HCT116 (cell line): ENCODE measurements at regions not wholly inside any gene's neighbourhood (a gene's known extent, or its start where the extent isn't known, plus 50 kb on each side); places are given as distances from the start of the nearest gene placed in this dataset.

Experiments used
- ATAC-seq: fragments of 200-7000 bp; cut with Tn5 transposase; 2 replicates; pipeline ENCODE4 v1.9.1; 2020; ENCODE audit warnings: mild to moderate bottlenecking, moderate library complexity
- BruUV-seq: library from RNA; stranded (reverse); fragments of 400-500 nt; replicated peaks from 2 replicates; lab custom pipeline; 2021; lab: Mats Ljungman, UMichigan
- CTCF ChIA-PET: fragments of 300-600 bp; sonication (Branson Sonifier 250); formaldehyde crosslinking; loops from one replicate; lab custom pipeline; 2021; ENCODE audit warnings: antibody characterized with exemption; lab: Charles Lee
- POLR2A ChIA-PET: fragments of 300-600, 350-600 bp; sonication (Branson Sonifier 250); formaldehyde crosslinking; loops from one replicate; lab custom pipeline; 2021; ENCODE audit warnings: antibody characterized with exemption; lab: Charles Lee
- RAD21 ChIA-PET, 2 experiments: fragments of 300-600 bp; sonication (Branson Sonifier 250); formaldehyde crosslinking; loops; one replicate each; lab custom pipeline; 2023; ENCODE audit warnings: low total read pairs in 2 of 2; ENCODE audit not compliant: uncharacterized antibody in 2 of 2, unreplicated experiment in 2 of 2, low non-redundant PET in 1 of 2; lab: Charles Lee
- DNase-seq: peaks from one replicate; pipeline ENCODE4 v3.0.0-alpha.2; 2010; ENCODE audit warnings: low read depth, low spot score
- H2AFZ ChIP-seq: fragments of 200-600 bp; shearing (Covaris generic), sonication (generic); 2 replicates; pipeline ENCODE4 v1.6.1; 2017; ENCODE audit warnings: low read depth, mixed run types, mixed read lengths, antibody characterized with exemption, low read length; ENCODE audit not compliant: poor library complexity, severe bottlenecking
- H3K27ac ChIP-seq: 2 replicates; pipeline ENCODE4 v1.5.1; 2012; ENCODE audit warnings: low read depth, low read length
- H3K27me3 ChIP-seq: fragments of 200-600 bp; sonication (generic); 2 replicates; pipeline ENCODE4 v1.6.1; 2016; ENCODE audit warnings: mixed run types, low read length, mixed read lengths; ENCODE audit not compliant: insufficient read depth
- H3K36me3 ChIP-seq, 2 experiments: fragments of 200-500 bp in 1 of 2; fragments of 200-600 bp in 1 of 2; sonication (Bioruptor generic) in 1 of 2; sonication (generic) in 1 of 2; 2 replicates each; pipeline versions ENCODE4 v1.5.1 to v1.6.1; 2014 to 2016; ENCODE audit warnings: low read length in 2 of 2, inconsistent platforms in 1 of 2, mixed read lengths in 1 of 2, mixed run types in 1 of 2; ENCODE audit not compliant: insufficient read depth in 2 of 2, control insufficient read depth in 1 of 2
- H3K4me1 ChIP-seq, 2 experiments: fragments of 200-600 bp in 1 of 2; sonication (generic) in 1 of 2; 2 replicates each; pipeline versions ENCODE4 v1.5.1 to v1.6.1; 2012 to 2017; ENCODE audit warnings: low read length in 2 of 2, inconsistent platforms in 1 of 2, mild to moderate bottlenecking in 1 of 2, mixed read lengths in 1 of 2, mixed run types in 1 of 2, moderate library complexity in 1 of 2; ENCODE audit not compliant: insufficient read depth in 2 of 2, control insufficient read depth in 1 of 2
- H3K4me2 ChIP-seq: fragments of 200-600 bp; sonication (generic); 2 replicates; pipeline ENCODE4 v1.6.1; 2017; ENCODE audit warnings: mixed run types, low read length, mixed read lengths
- H3K4me3 ChIP-seq, 2 experiments: fragments of 200-600 bp in 1 of 2; sonication (generic) in 1 of 2; replicated peaks in 1 of 2; 2 replicates each; pipeline ENCODE4 v1.5.1; 2011 to 2016; ENCODE audit warnings: low read length in 2 of 2, control low read depth in 1 of 2, low read depth in 1 of 2, mild to moderate bottlenecking in 1 of 2, mixed read lengths in 1 of 2, mixed run types in 1 of 2
- H3K79me2 ChIP-seq: fragments of 200-600 bp; sonication (generic); 2 replicates; pipeline ENCODE4 v1.6.1; 2017; ENCODE audit warnings: mild to moderate bottlenecking, mixed run types, low read length, moderate library complexity, mixed read lengths; ENCODE audit not compliant: insufficient read depth
- H3K9ac ChIP-seq: fragments of 200-600 bp; sonication (generic); 2 replicates; pipeline ENCODE4 v1.6.1; 2016; ENCODE audit warnings: low read length, mixed read lengths
- H3K9me2 ChIP-seq: fragments of 200-600 bp; sonication (generic), shearing (Covaris generic); 2 replicates; pipeline ENCODE4 v1.6.1; 2017; ENCODE audit warnings: mixed run types, mild to moderate bottlenecking, moderate library complexity; ENCODE audit not compliant: insufficient read depth
- H3K9me3 ChIP-seq, 2 experiments: fragments of 200-500 bp in 1 of 2; fragments of 200-600 bp in 1 of 2; sonication (Bioruptor generic) in 1 of 2; sonication (generic) in 1 of 2; 2 replicates each; pipeline ENCODE4 v1.6.1; 2014 to 2017; ENCODE audit warnings: low read length in 2 of 2, mixed read lengths in 2 of 2, inconsistent platforms in 1 of 2, low read depth in 1 of 2, mild to moderate bottlenecking in 1 of 2, mixed run types in 1 of 2, moderate library complexity in 1 of 2; ENCODE audit not compliant: control insufficient read depth in 1 of 2, insufficient read depth in 1 of 2
- H4K20me1 ChIP-seq: fragments of 200-600 bp; sonication (generic), shearing (Covaris generic); 2 replicates; pipeline ENCODE4 v1.6.1; 2017; ENCODE audit warnings: mixed run types, mild to moderate bottlenecking, moderate library complexity; ENCODE audit not compliant: insufficient read depth
- CEBPB ChIP-seq: IDR thresholded peaks from 2 replicates; pipeline ENCODE4 v1.6.1; 2012; ENCODE audit warnings: low read depth
- ELF1 ChIP-seq: IDR thresholded peaks from 2 replicates; pipeline ENCODE4 v1.6.1; 2012; ENCODE audit warnings: low read depth, borderline replicate concordance
- EZH2 ChIP-seq: fragments of 200-600 bp; sonication (generic); IDR thresholded peaks from 2 replicates; pipeline ENCODE4 v1.6.1; 2017; ENCODE audit warnings: antibody characterized with exemption, mixed run types
- EZH2phosphoT487 ChIP-seq: fragments of 200-600 bp; IDR thresholded peaks from 2 replicates; pipeline ENCODE4 v1.6.1; 2018; ENCODE audit warnings: antibody characterized with exemption, borderline replicate concordance
- FOSL1 ChIP-seq: IDR thresholded peaks from 2 replicates; pipeline ENCODE4 v1.6.1; 2012; ENCODE audit warnings: low read depth
- JUND ChIP-seq: IDR thresholded peaks from 2 replicates; pipeline ENCODE4 v1.6.1; 2012
- POLR2A ChIP-seq: IDR thresholded peaks from 2 replicates; pipeline ENCODE4 v1.7.0; 2011; ENCODE audit warnings: borderline replicate concordance; ENCODE audit not compliant: insufficient read depth, insufficient read length; ENCODE audit errors: extremely low read depth
- POLR2AphosphoS5 ChIP-seq: IDR thresholded peaks from 2 replicates; pipeline ENCODE4 v1.6.1; 2011; ENCODE audit warnings: mild to moderate bottlenecking, low read depth, low read length, moderate library complexity
- RAD21 ChIP-seq: IDR thresholded peaks from 2 replicates; pipeline ENCODE4 v1.6.1; 2012; ENCODE audit warnings: low read depth, mild to moderate bottlenecking
- SP1 ChIP-seq: IDR thresholded peaks from 2 replicates; pipeline ENCODE4 v1.6.1; 2012; ENCODE audit warnings: low read depth
- SRF ChIP-seq: IDR thresholded peaks from 2 replicates; pipeline ENCODE4 v1.6.1; 2012; ENCODE audit warnings: low read depth
- TCF7L2 ChIP-seq: IDR thresholded peaks from 2 replicates; pipeline ENCODE4 v1.7.0; 2011; ENCODE audit warnings: borderline replicate concordance, inconsistent platforms; ENCODE audit not compliant: insufficient read depth, insufficient read length; ENCODE audit errors: extremely low read depth
- YY1 ChIP-seq: IDR thresholded peaks from 2 replicates; pipeline ENCODE4 v1.6.1; 2011; ENCODE audit warnings: low read length, low read depth, moderate library complexity, mild to moderate bottlenecking; ENCODE audit not compliant: insufficient replicate concordance; ENCODE audit errors: extremely low read depth
- ZFX ChIP-seq: fragments of 450-650 bp; IDR thresholded peaks from 2 replicates; pipeline ENCODE4 v1.6.1; 2017
- ZNF274 ChIP-seq: fragments of 200-500 bp; sonication (Bioruptor generic); IDR thresholded peaks from 2 replicates; pipeline ENCODE4 v1.6.1; 2014; ENCODE audit warnings: mild to moderate bottlenecking, low read depth, low read length, inconsistent platforms
- intact Hi-C: fragments of 100-400 bp; cut with micrococcal nuclease; formaldehyde crosslinking; loops from 2 replicates; pipeline ENCODE4 v1.10.0; 2022
- TF ChIP-seq, protein P1 (sequence below): IDR thresholded peaks from 2 replicates; pipeline ENCODE4 v1.6.1; 2012
- TF ChIP-seq, protein P2 (sequence below): IDR thresholded peaks from 2 replicates; pipeline ENCODE4 v1.6.1; 2012
- TF ChIP-seq, protein P3 (sequence below): IDR thresholded peaks from 2 replicates; pipeline ENCODE4 v1.6.1; 2011; ENCODE audit warnings: mild to moderate bottlenecking, low read length, moderate library complexity; ENCODE audit not compliant: insufficient replicate concordance; ENCODE audit errors: extremely low read depth

DNA sequence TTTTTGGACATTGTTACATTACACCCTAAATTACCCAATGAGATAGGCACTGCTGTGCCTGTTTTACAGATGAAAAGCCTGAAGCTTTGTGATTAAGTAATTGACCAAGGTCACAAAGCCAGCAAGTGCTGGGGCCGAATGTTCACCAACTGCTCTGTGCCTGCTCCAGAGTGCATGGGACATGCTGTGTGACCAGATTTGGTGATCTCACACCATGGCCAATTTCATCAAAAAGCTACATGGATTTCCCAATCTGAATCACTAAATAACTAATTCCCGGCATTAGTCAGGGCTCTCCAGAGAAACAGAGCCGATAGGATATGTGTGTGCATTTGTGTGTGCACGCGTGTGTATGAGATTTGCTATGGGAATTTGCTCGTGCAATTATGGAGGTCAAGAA is 228.3 kb upstream of the ECI2 start:
- Histone ChIP-seq H2AFZ (no peak overlapping the region), H3K36me3 (no peaks in the 10 kb centered on the region), H3K4me3 (no peak overlapping the region), H3K79me2 (no peaks in the 10 kb centered on the region), H3K27me3 (no peaks in the 10 kb centered on the region), H3K4me1 (peaks cover 9 to 12% of the 10 kb centered on the region in 2 experiments), H3K4me2 (no peak overlapping the region), H3K9me3 (no peaks in the 10 kb centered on the region), H4K20me1 (no peaks in the 10 kb centered on the region), H3K27ac (no peak overlapping the region), H3K9ac (no peak overlapping the region), H3K9me2 (no peaks in the 10 kb centered on the region)
- ChIA-PET CTCF (no interaction called here), RAD21 (no interaction called here), POLR2A (no interaction called here)
- no peak for DNase-seq
- ATAC-seq = no peak
- TF ChIP-seq JUND (no peak), TCF7L2 (no peak), YY1 (no peak), EZH2phosphoT487 (no peak), EZH2 (no peak), SP1 (no peak), ZNF274 (no peak), FOSL1 (no peak), SRF (no peak), ELF1 (no peak), ZFX (no peak), CEBPB (no peak), POLR2AphosphoS5 (no peak), POLR2A (no peak), RAD21 (no peak)
- TF ChIP-seq, protein P1, sequence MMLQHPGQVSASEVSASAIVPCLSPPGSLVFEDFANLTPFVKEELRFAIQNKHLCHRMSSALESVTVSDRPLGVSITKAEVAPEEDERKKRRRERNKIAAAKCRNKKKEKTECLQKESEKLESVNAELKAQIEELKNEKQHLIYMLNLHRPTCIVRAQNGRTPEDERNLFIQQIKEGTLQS = no peak
- TF ChIP-seq, protein P2, sequence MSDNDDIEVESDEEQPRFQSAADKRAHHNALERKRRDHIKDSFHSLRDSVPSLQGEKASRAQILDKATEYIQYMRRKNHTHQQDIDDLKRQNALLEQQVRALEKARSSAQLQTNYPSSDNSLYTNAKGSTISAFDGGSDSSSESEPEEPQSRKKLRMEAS = no peak
- TF ChIP-seq, protein P3, sequence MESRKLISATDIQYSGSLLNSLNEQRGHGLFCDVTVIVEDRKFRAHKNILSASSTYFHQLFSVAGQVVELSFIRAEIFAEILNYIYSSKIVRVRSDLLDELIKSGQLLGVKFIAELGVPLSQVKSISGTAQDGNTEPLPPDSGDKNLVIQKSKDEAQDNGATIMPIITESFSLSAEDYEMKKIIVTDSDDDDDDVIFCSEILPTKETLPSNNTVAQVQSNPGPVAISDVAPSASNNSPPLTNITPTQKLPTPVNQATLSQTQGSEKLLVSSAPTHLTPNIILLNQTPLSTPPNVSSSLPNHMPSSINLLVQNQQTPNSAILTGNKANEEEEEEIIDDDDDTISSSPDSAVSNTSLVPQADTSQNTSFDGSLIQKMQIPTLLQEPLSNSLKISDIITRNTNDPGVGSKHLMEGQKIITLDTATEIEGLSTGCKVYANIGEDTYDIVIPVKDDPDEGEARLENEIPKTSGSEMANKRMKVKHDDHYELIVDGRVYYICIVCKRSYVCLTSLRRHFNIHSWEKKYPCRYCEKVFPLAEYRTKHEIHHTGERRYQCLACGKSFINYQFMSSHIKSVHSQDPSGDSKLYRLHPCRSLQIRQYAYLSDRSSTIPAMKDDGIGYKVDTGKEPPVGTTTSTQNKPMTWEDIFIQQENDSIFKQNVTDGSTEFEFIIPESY = no peak
- no TSS peak for BruUV-seq
- intact Hi-C loops = no loop called here
